Adipocyte (in vitro differentiated cells): ENCODE measurements at regions not wholly inside any gene's neighbourhood (a gene's known extent, or its start where the extent isn't known, plus 50 kb on each side); places are given as distances from the start of the nearest gene placed in this dataset.

Source experiments
- DNase-seq: peaks from one replicate; pipeline ENCODE4 v3.0.0-alpha.2; 2015; ENCODE audit warnings: low read depth
- H3K27me3 ChIP-seq: replicated peaks from 2 replicates; pipeline ENCODE4 v1.7.0; 2013; ENCODE audit warnings: mild to moderate bottlenecking, low read length, moderate library complexity; ENCODE audit not compliant: control insufficient read depth, insufficient read depth
- H3K36me3 ChIP-seq: 2 replicates; pipeline ENCODE4 v1.7.0; 2013; ENCODE audit warnings: low read length, mild to moderate bottlenecking, moderate library complexity; ENCODE audit not compliant: control insufficient read depth, insufficient read depth, severe bottlenecking
- H3K4me1 ChIP-seq: 2 replicates; pipeline ENCODE4 v1.7.0; 2013; ENCODE audit warnings: mild to moderate bottlenecking, low read length, moderate library complexity; ENCODE audit not compliant: control insufficient read depth, insufficient read depth
- H3K4me3 ChIP-seq: 2 replicates; pipeline ENCODE4 v1.7.0; 2013; ENCODE audit warnings: mild to moderate bottlenecking, low read length, moderate library complexity
- H3K9ac ChIP-seq: 2 replicates; pipeline ENCODE4 v1.7.0; 2013; ENCODE audit warnings: mild to moderate bottlenecking, low read length, moderate library complexity
- H3K9me3 ChIP-seq: 2 replicates; pipeline ENCODE4 v1.7.0; 2013; ENCODE audit warnings: mild to moderate bottlenecking, low read length, moderate library complexity; ENCODE audit not compliant: control insufficient read depth

- H3K36me3 ChIP-seq, result no peaks in the 10 kb centered on the region
- DNase-seq, result no peak
- H3K4me3 ChIP-seq, result no peak overlapping the region
- peaks cover 23% of the 10 kb centered on the region for H3K4me1 ChIP-seq
- H3K9ac ChIP-seq, result no peak overlapping the region
- H3K27me3 ChIP-seq, result no peaks in the 10 kb centered on the region
- H3K9me3 ChIP-seq, result peaks cover 12% of the 10 kb centered on the region
Observed at GRCh38 chr12:14264316-14264715, 101.2 kb upstream of the ATF7IP start.

- Histone ChIP-seq H3K36me3 (no peaks in the 10 kb centered on the region), H3K9me3 (peaks cover 12% of the 10 kb centered on the region), H3K4me1 (peaks cover 19% of the 10 kb centered on the region), H3K9ac (no peak overlapping the region), H3K27me3 (no peaks in the 10 kb centered on the region), H3K4me3 (no peak overlapping the region)
- DNase-seq, result peak; percentile 47
Observed at GRCh38 chr12:14264778-14265177, 100.7 kb upstream of the ATF7IP start.

GRCh38 chr12:14268120-14268515 lies 97.4 kb upstream of the ATF7IP start:
- peaks cover 5% of the 10 kb centered on the region for H3K4me1 ChIP-seq
- H3K36me3 ChIP-seq, result no peaks in the 10 kb centered on the region
- H3K9ac ChIP-seq, result no peak overlapping the region
- peaks cover 18% of the 10 kb centered on the region for H3K9me3 ChIP-seq
- DNase-seq, result no peak
- no peak overlapping the region for H3K4me3 ChIP-seq
- H3K27me3 ChIP-seq, result no peaks in the 10 kb centered on the region

GRCh38 chr12:14270392-14270791 lies 95.1 kb upstream of the ATF7IP start:
- no peak for DNase-seq
- no peaks in the 10 kb centered on the region for H3K27me3 ChIP-seq
- no peak overlapping the region for H3K9ac ChIP-seq
- peaks cover 11% of the 10 kb centered on the region for H3K9me3 ChIP-seq
- no peaks in the 10 kb centered on the region for H3K36me3 ChIP-seq
- no peak overlapping the region for H3K4me3 ChIP-seq
- H3K4me1 ChIP-seq, result peaks cover 5% of the 10 kb centered on the region

- no peak overlapping the region for H3K9ac ChIP-seq
- no peak for DNase-seq
- H3K4me3 ChIP-seq, result no peak overlapping the region
- H3K36me3 ChIP-seq, result no peaks in the 10 kb centered on the region
- H3K27me3 ChIP-seq, result no peaks in the 10 kb centered on the region
- H3K9me3 ChIP-seq, result peaks cover 13% of the 10 kb centered on the region
- H3K4me1 ChIP-seq, result peaks cover 5% of the 10 kb centered on the region
Observed at GRCh38 chr12:14272956-14273912, 92.2 kb upstream of the ATF7IP start.

- H3K9me3 ChIP-seq, result peaks cover 13% of the 10 kb centered on the region
- no peaks in the 10 kb centered on the region for H3K27me3 ChIP-seq
- H3K36me3 ChIP-seq, result no peaks in the 10 kb centered on the region
- DNase-seq, result no peak
- H3K4me1 ChIP-seq, result peaks cover 4% of the 10 kb centered on the region
- H3K9ac ChIP-seq, result no peak overlapping the region
- H3K4me3 ChIP-seq, result no peak overlapping the region
Observed at GRCh38 chr12:14273913-14274311, 91.6 kb upstream of the ATF7IP start.

GRCh38 chr12:14275111-14275510 lies 90.4 kb upstream of the ATF7IP start:
- Histone ChIP-seq H3K36me3 (no peaks in the 10 kb centered on the region), H3K9me3 (peaks cover 12% of the 10 kb centered on the region), H3K4me3 (no peak overlapping the region), H3K9ac (no peak overlapping the region), H3K4me1 (no peaks in the 10 kb centered on the region), H3K27me3 (no peaks in the 10 kb centered on the region)
- DNase-seq, result no peak

GRCh38 chr12:14275886-14276285 lies 89.6 kb upstream of the ATF7IP start:
- no peaks in the 10 kb centered on the region for H3K36me3 ChIP-seq
- H3K27me3 ChIP-seq, result no peaks in the 10 kb centered on the region
- DNase-seq, result no peak
- H3K9ac ChIP-seq, result no peak overlapping the region
- no peaks in the 10 kb centered on the region for H3K4me1 ChIP-seq
- no peak overlapping the region for H3K4me3 ChIP-seq
- H3K9me3 ChIP-seq, result peaks cover 8% of the 10 kb centered on the region

GRCh38 chr12:14278294-14278953 lies 87.1 kb upstream of the ATF7IP start:
- H3K36me3 ChIP-seq, result no peaks in the 10 kb centered on the region
- H3K27me3 ChIP-seq, result no peaks in the 10 kb centered on the region
- H3K9ac ChIP-seq, result no peak overlapping the region
- H3K4me3 ChIP-seq, result no peak overlapping the region
- peaks cover 8% of the 10 kb centered on the region for H3K9me3 ChIP-seq
- no peaks in the 10 kb centered on the region for H3K4me1 ChIP-seq
- no peak for DNase-seq

- no peaks in the 10 kb centered on the region for H3K4me1 ChIP-seq
Observed at GRCh38 chr12:14279845-14280244, 85.6 kb upstream of the ATF7IP start.

GRCh38 chr12:14280921-14281320 lies 84.6 kb upstream of the ATF7IP start:
- no peaks in the 10 kb centered on the region for H3K4me1 ChIP-seq
- H3K9ac ChIP-seq, result no peak overlapping the region
- DNase-seq, result no peak

More at GRCh38 chr12:14279845-14280244, 85.6 kb upstream of the ATF7IP start:
- no peak for DNase-seq
- Histone ChIP-seq H3K9ac (no peak overlapping the region), H3K27me3 (no peaks in the 10 kb centered on the region), H3K9me3 (peaks cover 7% of the 10 kb centered on the region), H3K4me3 (no peak overlapping the region), H3K36me3 (no peaks in the 10 kb centered on the region)

More at GRCh38 chr12:14280921-14281320, 84.6 kb upstream of the ATF7IP start:
- H3K4me3 ChIP-seq, result no peak overlapping the region
- H3K36me3 ChIP-seq, result no peaks in the 10 kb centered on the region
- no peaks in the 10 kb centered on the region for H3K27me3 ChIP-seq
- H3K9me3 ChIP-seq, result no peaks in the 10 kb centered on the region
